ENCODE measurements at regions not wholly inside any gene's neighbourhood (a gene's known extent, or its start where the extent isn't known, plus 50 kb on each side); places are given as distances from the start of the nearest gene placed in this dataset.

DNA sequence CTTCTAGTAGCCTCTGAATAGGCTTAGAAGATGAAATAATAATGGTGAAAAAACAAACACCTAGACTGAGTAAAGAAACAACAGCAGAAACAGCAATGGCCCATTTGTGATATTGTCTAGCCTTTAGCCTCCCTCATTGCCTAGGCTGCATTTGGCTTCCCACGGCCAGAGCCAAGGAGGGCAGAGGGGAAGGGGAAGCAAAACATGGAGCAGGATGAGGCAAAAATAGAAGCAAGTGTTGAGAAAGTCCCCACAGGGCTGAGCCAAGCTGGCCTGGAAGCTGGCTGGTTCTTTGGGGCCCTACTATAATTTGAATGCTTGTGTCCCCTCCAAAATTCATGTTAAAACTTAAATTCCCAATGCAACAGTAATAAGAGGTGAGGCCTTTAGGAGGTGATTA is 60.2 kb upstream of the KSR1 start:
- TF ChIP-seq, protein P1, sequence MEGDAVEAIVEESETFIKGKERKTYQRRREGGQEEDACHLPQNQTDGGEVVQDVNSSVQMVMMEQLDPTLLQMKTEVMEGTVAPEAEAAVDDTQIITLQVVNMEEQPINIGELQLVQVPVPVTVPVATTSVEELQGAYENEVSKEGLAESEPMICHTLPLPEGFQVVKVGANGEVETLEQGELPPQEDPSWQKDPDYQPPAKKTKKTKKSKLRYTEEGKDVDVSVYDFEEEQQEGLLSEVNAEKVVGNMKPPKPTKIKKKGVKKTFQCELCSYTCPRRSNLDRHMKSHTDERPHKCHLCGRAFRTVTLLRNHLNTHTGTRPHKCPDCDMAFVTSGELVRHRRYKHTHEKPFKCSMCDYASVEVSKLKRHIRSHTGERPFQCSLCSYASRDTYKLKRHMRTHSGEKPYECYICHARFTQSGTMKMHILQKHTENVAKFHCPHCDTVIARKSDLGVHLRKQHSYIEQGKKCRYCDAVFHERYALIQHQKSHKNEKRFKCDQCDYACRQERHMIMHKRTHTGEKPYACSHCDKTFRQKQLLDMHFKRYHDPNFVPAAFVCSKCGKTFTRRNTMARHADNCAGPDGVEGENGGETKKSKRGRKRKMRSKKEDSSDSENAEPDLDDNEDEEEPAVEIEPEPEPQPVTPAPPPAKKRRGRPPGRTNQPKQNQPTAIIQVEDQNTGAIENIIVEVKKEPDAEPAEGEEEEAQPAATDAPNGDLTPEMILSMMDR (IDR thresholded peaks at IDR 0.05) = no peak
- no peak for TF ChIP-seq POLR2A (IDR thresholded peaks at IDR 0.05)

Measured in right lobe of liver (tissue), 4 donors.